ENCODE measurements at regions not wholly inside any gene's neighbourhood (a gene's known extent, or its start where the extent isn't known, plus 50 kb on each side); places are given as distances from the start of the nearest gene placed in this dataset.
"Not testable (repeated sequence)": the region's sequence is repeated elsewhere in the genome, so short reads cannot be mapped to it uniquely, and the experiment has no call there.

- no peaks in the 10 kb centered on the region for H3K36me3 ChIP-seq
- no peak overlapping the region for H3K4me3 ChIP-seq
- WGBS (ENCODE audit: insufficient coverage, low coverage, low lambda C conversion rate, missing lambda C conversion rate), result 43% methylated on average over 1 of the region's 2 CpGs
- no peaks in the 10 kb centered on the region for H3K4me1 ChIP-seq
- TF ChIP-seq POLR2A (IDR thresholded peaks at IDR 0.05), result no peak
- no peak for TF ChIP-seq CTCF (IDR thresholded peaks at IDR 0.05)
- DNase-seq (no peak), ATAC-seq (no peak)
- intact Hi-C loops (cut with DNase I), result no loop called here
- H3K27me3 ChIP-seq, result no peaks in the 10 kb centered on the region
- H3K9me3 ChIP-seq, result no peaks in the 10 kb centered on the region
- no peak overlapping the region for H3K27ac ChIP-seq
These were observed 122.7 kb upstream of the GCFC2 start for GRCh38 chr2:75833386-75833785.

- H3K27me3 ChIP-seq, result no peaks in the 10 kb centered on the region
- H3K4me3 ChIP-seq, result no peak overlapping the region
- no peaks in the 10 kb centered on the region for H3K9me3 ChIP-seq
- ATAC-seq (no peak), DNase-seq (no peak)
- no peak for TF ChIP-seq POLR2A (IDR thresholded peaks at IDR 0.05)
- no peak for TF ChIP-seq CTCF (IDR thresholded peaks at IDR 0.05)
- H3K4me1 ChIP-seq, result no peaks in the 10 kb centered on the region
- intact Hi-C loops (cut with DNase I), result no loop called here
- H3K36me3 ChIP-seq, result no peaks in the 10 kb centered on the region
- H3K27ac ChIP-seq, result no peak overlapping the region
- 48% methylated on average over 2 of the region's 4 CpGs for WGBS (ENCODE audit: insufficient coverage, low coverage, low lambda C conversion rate, missing lambda C conversion rate)
These were observed 118.1 kb upstream of the GCFC2 start for GRCh38 chr2:75828826-75829225.

GRCh38 chr2:75823515-75823914, 112.8 kb upstream of the GCFC2 start:
- H3K36me3 ChIP-seq; H3K9me3 ChIP-seq; ATAC-seq; intact Hi-C loops (cut with DNase I); H3K4me1 ChIP-seq; H3K27ac ChIP-seq; H3K4me3 ChIP-seq; DNase-seq; H3K27me3 ChIP-seq: not testable (repeated sequence)
- 88% methylated on average over 1 of the region's 1 CpG for WGBS (ENCODE audit: insufficient coverage, low coverage, low lambda C conversion rate, missing lambda C conversion rate)

- no peaks in the 10 kb centered on the region for H3K9me3 ChIP-seq
- H3K27me3 ChIP-seq, result no peaks in the 10 kb centered on the region
- intact Hi-C loops (cut with DNase I), result no loop called here
- WGBS (ENCODE audit: insufficient coverage, low coverage, low lambda C conversion rate, missing lambda C conversion rate), result no CpG with 5 or more reads among the region's 2 CpGs
- H3K4me3 ChIP-seq, result no peak overlapping the region
- TF ChIP-seq POLR2A (IDR thresholded peaks at IDR 0.05) (no peak), CTCF (IDR thresholded peaks at IDR 0.05) (no peak)
- H3K27ac ChIP-seq, result no peak overlapping the region
- no peaks in the 10 kb centered on the region for H3K4me1 ChIP-seq
- ATAC-seq (no peak), DNase-seq (no peak)
- H3K36me3 ChIP-seq, result no peaks in the 10 kb centered on the region
These were observed 111.6 kb upstream of the GCFC2 start for GRCh38 chr2:75822336-75822735.

GRCh38 chr2:75820693-75821092, 110.0 kb upstream of the GCFC2 start:
- H3K9me3 ChIP-seq, result no peaks in the 10 kb centered on the region
- no peaks in the 10 kb centered on the region for H3K36me3 ChIP-seq
- TF ChIP-seq POLR2A (IDR thresholded peaks at IDR 0.05) (no peak), CTCF (IDR thresholded peaks at IDR 0.05) (no peak)
- no peak overlapping the region for H3K27ac ChIP-seq
- H3K27me3 ChIP-seq, result no peaks in the 10 kb centered on the region
- WGBS (ENCODE audit: insufficient coverage, low coverage, low lambda C conversion rate, missing lambda C conversion rate), result 56% methylated on average over 3 of the region's 3 CpGs
- ATAC-seq, result no peak
- H3K4me3 ChIP-seq, result no peak overlapping the region
- intact Hi-C loops (cut with DNase I), result no loop called here
- DNase-seq, result no peak
- no peaks in the 10 kb centered on the region for H3K4me1 ChIP-seq

All from right lobe of liver (tissue), 6 donors.